Erythroblast (primary cell): ENCODE measurements at regions not wholly inside any gene's neighbourhood (a gene's known extent, or its start where the extent isn't known, plus 50 kb on each side); places are given as distances from the start of the nearest gene placed in this dataset.

Experiments used
- GATA1 ChIP-seq: IDR thresholded peaks from 2 replicates; pipeline ENCODE4 v1.6.1; 2011; ENCODE audit warnings: low read depth, mild to moderate bottlenecking, control low read depth, low read length, moderate library complexity
- POLR2A ChIP-seq: IDR thresholded peaks from 2 replicates; pipeline ENCODE4 v1.6.1; 2011; ENCODE audit warnings: mild to moderate bottlenecking, low read length

- no peak for TF ChIP-seq POLR2A
- TF ChIP-seq GATA1, result no peak
Observed at GRCh38 chr22:49247194-49247924, 580.3 kb downstream of the BRD1 start.
